Activated naive CD4-positive, alpha-beta T cell treated with anti-CD3 and anti-CD28 coated beads for 36 hours (primary cell): ENCODE measurements at regions not wholly inside any gene's neighbourhood (a gene's known extent, or its start where the extent isn't known, plus 50 kb on each side); places are given as distances from the start of the nearest gene placed in this dataset.
A peak's percentile ranks its signal among the peaks of the same experiment; 100 is the strongest.

Experiments used
- CTCF ChIA-PET: fragments of 350-600 bp; sonication (Branson Sonifier 250); formaldehyde crosslinking; loops from one replicate; lab custom pipeline; 2021; ENCODE audit warnings: antibody characterized with exemption; lab: Charles Lee
- DNase-seq: peaks from one replicate; pipeline ENCODE4 v3.0.0-alpha.2; 2020
- H3K27ac Mint-ChIP-seq: one replicate; pipeline ENCODE4 v1.8.0; 2021; ENCODE audit warnings: mild to moderate bottlenecking, mixed read lengths
- H3K27me3 Mint-ChIP-seq: one replicate; pipeline ENCODE4 v1.8.0; 2021; ENCODE audit warnings: low read depth, mixed read lengths
- H3K36me3 Mint-ChIP-seq: one replicate; pipeline ENCODE4 v1.8.0; 2021; ENCODE audit warnings: low read depth, mixed read lengths
- H3K4me1 Mint-ChIP-seq: one replicate; pipeline ENCODE4 v1.8.0; 2021; ENCODE audit warnings: low read depth, mixed read lengths
- H3K4me3 Mint-ChIP-seq: one replicate; pipeline ENCODE4 v1.8.0; 2021; ENCODE audit warnings: mild to moderate bottlenecking, moderate library complexity, mixed read lengths
- H3K9me3 Mint-ChIP-seq: one replicate; pipeline ENCODE4 v1.8.0; 2021; ENCODE audit warnings: mixed read lengths
- intact Hi-C: fragments of 100-400 bp; cut with micrococcal nuclease; formaldehyde crosslinking; loops from one replicate; pipeline ENCODE4 v1.15.1; 2023

GRCh38 chr5:172574871-172575223 lies 66.2 kb upstream of the NEURL1B start:
- Mint-ChIP-seq H3K9me3 (no peaks in the 10 kb centered on the region), H3K27ac (peak overlapping the region; percentile 10), H3K4me1 (no peaks in the 10 kb centered on the region), H3K36me3 (no peaks in the 10 kb centered on the region), H3K4me3 (no peak overlapping the region), H3K27me3 (peaks cover 3% of the 10 kb centered on the region)
- intact Hi-C loops = no loop called here
- DNase-seq = no peak
- CTCF ChIA-PET = no interaction called here

- Mint-ChIP-seq H3K4me1 (no peaks in the 10 kb centered on the region), H3K27ac (peak overlapping the region; percentile 10), H3K36me3 (no peaks in the 10 kb centered on the region), H3K9me3 (no peaks in the 10 kb centered on the region), H3K27me3 (peaks cover 3% of the 10 kb centered on the region), H3K4me3 (no peak overlapping the region)
- CTCF ChIA-PET = no interaction called here
- DNase-seq = no peak
- intact Hi-C loops = no loop called here
Measured at GRCh38 chr5:172573986-172574870, 66.8 kb upstream of the NEURL1B start.

GRCh38 chr5:172573120-172573882 lies 67.8 kb upstream of the NEURL1B start:
- CTCF ChIA-PET = no interaction called here
- Mint-ChIP-seq H3K4me1 (no peaks in the 10 kb centered on the region), H3K9me3 (no peaks in the 10 kb centered on the region), H3K27ac (no peak overlapping the region), H3K27me3 (peaks cover 3% of the 10 kb centered on the region), H3K4me3 (no peak overlapping the region), H3K36me3 (no peaks in the 10 kb centered on the region)
- intact Hi-C loops = no loop called here
- no peak for DNase-seq

- Mint-ChIP-seq H3K9me3 (no peaks in the 10 kb centered on the region), H3K27me3 (peaks cover 3% of the 10 kb centered on the region), H3K36me3 (no peaks in the 10 kb centered on the region), H3K27ac (no peak overlapping the region), H3K4me1 (no peaks in the 10 kb centered on the region), H3K4me3 (no peak overlapping the region)
- intact Hi-C loops = no loop called here
- CTCF ChIA-PET = no interaction called here
- DNase-seq = no peak
Measured at GRCh38 chr5:172572440-172572839, 68.6 kb upstream of the NEURL1B start.

- Mint-ChIP-seq H3K36me3 (no peaks in the 10 kb centered on the region), H3K9me3 (no peaks in the 10 kb centered on the region), H3K27me3 (peaks cover 3% of the 10 kb centered on the region), H3K27ac (no peak overlapping the region), H3K4me3 (no peak overlapping the region), H3K4me1 (no peaks in the 10 kb centered on the region)
- no peak for DNase-seq
- intact Hi-C loops = no loop called here
- CTCF ChIA-PET = interaction anchor here (0.6 kb wide), 1 partner anchor 99 kb away, joined by 5 read pairs; no protein-coding TSS in a partner anchor
Measured at GRCh38 chr5:172571892-172572291, 69.2 kb upstream of the NEURL1B start.

GRCh38 chr5:172571413-172571812 lies 69.7 kb upstream of the NEURL1B start:
- intact Hi-C loops = no loop called here
- Mint-ChIP-seq H3K27ac (no peak overlapping the region), H3K4me3 (no peak overlapping the region), H3K27me3 (peaks cover 3% of the 10 kb centered on the region), H3K9me3 (no peaks in the 10 kb centered on the region), H3K36me3 (no peaks in the 10 kb centered on the region), H3K4me1 (no peaks in the 10 kb centered on the region)
- CTCF ChIA-PET = interaction anchor here (0.6 kb wide), 1 partner anchor 98 kb away, joined by 5 read pairs; no protein-coding TSS in a partner anchor
- no peak for DNase-seq

GRCh38 chr5:172570594-172571334 lies 70.3 kb upstream of the NEURL1B start:
- H3K9me3 Mint-ChIP-seq = no peaks in the 10 kb centered on the region
- H3K27ac Mint-ChIP-seq = no peak overlapping the region
- H3K36me3 Mint-ChIP-seq = no peaks in the 10 kb centered on the region
- no peak for DNase-seq
- CTCF ChIA-PET = no interaction called here
- H3K4me1 Mint-ChIP-seq = no peaks in the 10 kb centered on the region
- H3K27me3 Mint-ChIP-seq = peaks cover 3% of the 10 kb centered on the region
- intact Hi-C loops = no loop called here
- no peak overlapping the region for H3K4me3 Mint-ChIP-seq

GRCh38 chr5:172569861-172570558 lies 71.1 kb upstream of the NEURL1B start:
- Mint-ChIP-seq H3K4me3 (no peak overlapping the region), H3K9me3 (no peaks in the 10 kb centered on the region), H3K4me1 (no peaks in the 10 kb centered on the region), H3K36me3 (no peaks in the 10 kb centered on the region), H3K27ac (no peak overlapping the region), H3K27me3 (peaks cover 3% of the 10 kb centered on the region)
- intact Hi-C loops = no loop called here
- no peak for DNase-seq
- CTCF ChIA-PET = no interaction called here

- CTCF ChIA-PET = no interaction called here
- Mint-ChIP-seq H3K4me1 (no peaks in the 10 kb centered on the region), H3K27me3 (peaks cover 3% of the 10 kb centered on the region), H3K9me3 (no peaks in the 10 kb centered on the region), H3K27ac (no peak overlapping the region), H3K4me3 (no peak overlapping the region), H3K36me3 (no peaks in the 10 kb centered on the region)
- DNase-seq = no peak
- intact Hi-C loops = no loop called here
Measured at GRCh38 chr5:172568308-172568910, 72.7 kb upstream of the NEURL1B start.

- Mint-ChIP-seq H3K9me3 (no peaks in the 10 kb centered on the region), H3K27ac (no peak overlapping the region), H3K36me3 (no peaks in the 10 kb centered on the region), H3K27me3 (peaks cover 3% of the 10 kb centered on the region), H3K4me3 (no peak overlapping the region), H3K4me1 (no peaks in the 10 kb centered on the region)
- no peak for DNase-seq
- intact Hi-C loops = no loop called here
- CTCF ChIA-PET = no interaction called here
Measured at GRCh38 chr5:172567843-172568242, 73.2 kb upstream of the NEURL1B start.

- no peaks in the 10 kb centered on the region for H3K4me1 Mint-ChIP-seq
- CTCF ChIA-PET = interaction anchor here (1.1 kb wide), 1 partner anchor 130 kb away, joined by 4 read pairs; no protein-coding TSS in a partner anchor
- intact Hi-C loops = no loop called here
- no peaks in the 10 kb centered on the region for H3K9me3 Mint-ChIP-seq
- H3K36me3 Mint-ChIP-seq = no peaks in the 10 kb centered on the region
- H3K27me3 Mint-ChIP-seq = peaks cover 7% of the 10 kb centered on the region
- H3K27ac Mint-ChIP-seq = no peak overlapping the region
- DNase-seq = no peak
- no peak overlapping the region for H3K4me3 Mint-ChIP-seq
Measured at GRCh38 chr5:172567294-172567693, 73.8 kb upstream of the NEURL1B start.
